T-helper 2 cell treated with Interferon-gamma antibody and Interleukin-4, amounts not matched to agents 100 ng/mL and 5 ng/mL, for 36 hours (primary cell): ENCODE measurements at regions not wholly inside any gene's neighbourhood (a gene's known extent, or its start where the extent isn't known, plus 50 kb on each side); places are given as distances from the start of the nearest gene placed in this dataset.

Experiments used
- intact Hi-C: fragments of 100-400 bp; cut with micrococcal nuclease; formaldehyde crosslinking; loops from one replicate; pipeline ENCODE4 v1.15.1; 2023

- intact Hi-C loops = no loop called here
Observed at GRCh38 chr22:47331750-47332149, 569.3 kb downstream of the TBC1D22A start.

GRCh38 chr22:47329727-47330650 lies 567.5 kb downstream of the TBC1D22A start:
- intact Hi-C loops = no loop called here

DNA sequence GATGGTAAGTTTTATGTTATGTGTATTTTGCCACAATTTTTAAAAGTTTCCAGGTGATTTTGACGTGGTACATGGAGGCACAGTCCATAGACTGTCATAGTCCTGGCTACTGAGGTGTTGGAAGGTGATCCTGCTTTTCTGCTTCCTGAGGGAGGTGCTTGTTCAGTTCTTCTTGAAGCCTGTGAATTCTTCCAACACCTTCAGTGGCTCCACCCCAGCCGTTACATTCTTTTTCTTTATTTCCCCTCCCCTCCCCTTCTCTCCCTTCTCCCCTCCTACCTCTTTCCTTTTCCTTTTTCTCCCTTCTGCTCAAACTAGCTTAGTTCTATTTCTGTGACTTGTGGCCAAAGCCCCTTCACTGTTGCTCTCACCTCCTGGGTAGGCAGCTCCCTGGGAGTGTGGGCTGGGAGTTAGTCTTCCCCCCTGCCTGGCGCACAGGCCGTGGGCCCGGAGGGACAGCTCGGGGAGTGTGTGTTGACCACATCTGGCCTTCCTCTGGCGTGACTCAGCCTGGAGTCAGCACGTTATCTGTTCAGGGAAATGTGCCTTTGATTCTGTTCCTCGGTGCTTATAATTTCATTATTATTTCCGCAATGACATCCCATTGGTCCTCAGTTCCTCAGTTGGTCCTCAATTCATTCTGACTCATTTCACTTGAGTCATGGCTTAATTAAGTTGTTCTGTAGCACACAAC lies 566.2 kb downstream of the TBC1D22A start:
- intact Hi-C loops = no loop called here

- intact Hi-C loops = no loop called here
Observed at GRCh38 chr22:47327241-47327640, 564.8 kb downstream of the TBC1D22A start.

GRCh38 chr22:47325249-47325648 lies 562.8 kb downstream of the TBC1D22A start:
- intact Hi-C loops = no loop called here

- intact Hi-C loops = no loop called here
Observed at GRCh38 chr22:47324435-47324990, 562.1 kb downstream of the TBC1D22A start.

DNA sequence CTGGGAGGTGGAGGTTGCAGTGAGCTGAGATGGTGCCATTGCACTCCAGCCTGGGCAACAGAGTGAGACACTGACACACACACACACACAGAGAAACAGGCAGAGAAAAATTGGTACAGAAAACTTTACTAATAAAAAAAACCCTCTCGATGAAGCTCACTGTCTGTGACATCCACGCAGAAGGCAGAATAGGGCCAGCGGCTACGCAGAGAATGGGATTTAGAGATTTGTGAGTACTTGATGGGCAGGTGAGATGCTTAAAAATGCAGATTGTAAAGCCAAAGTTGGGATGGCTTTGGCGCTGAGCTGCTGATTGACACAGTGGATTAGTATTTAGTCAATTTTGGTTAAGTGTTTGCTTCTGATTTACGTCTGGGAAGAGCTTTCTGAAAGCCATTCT lies 561.1 kb downstream of the TBC1D22A start:
- intact Hi-C loops = no loop called here

DNA sequence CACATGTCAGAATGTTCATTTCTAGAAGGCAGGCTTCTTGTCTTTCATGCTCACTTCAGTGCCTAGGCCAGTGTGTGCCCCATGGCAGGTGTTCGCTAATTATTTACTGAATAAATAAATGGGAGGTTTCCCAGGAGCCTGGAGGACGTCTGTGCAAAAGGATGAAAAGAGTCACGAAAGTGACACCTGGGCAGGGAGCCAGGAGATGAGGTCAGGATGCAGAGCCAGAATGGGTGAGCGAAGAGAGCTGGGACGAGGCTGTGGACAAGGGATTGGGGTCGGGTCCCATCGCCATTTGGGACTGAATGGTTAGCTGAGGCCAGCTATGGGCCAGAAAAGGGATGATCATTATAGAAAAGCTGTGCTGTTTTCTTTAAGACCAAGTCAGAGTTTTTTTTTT lies 560.4 kb downstream of the TBC1D22A start:
- intact Hi-C loops = no loop called here

DNA sequence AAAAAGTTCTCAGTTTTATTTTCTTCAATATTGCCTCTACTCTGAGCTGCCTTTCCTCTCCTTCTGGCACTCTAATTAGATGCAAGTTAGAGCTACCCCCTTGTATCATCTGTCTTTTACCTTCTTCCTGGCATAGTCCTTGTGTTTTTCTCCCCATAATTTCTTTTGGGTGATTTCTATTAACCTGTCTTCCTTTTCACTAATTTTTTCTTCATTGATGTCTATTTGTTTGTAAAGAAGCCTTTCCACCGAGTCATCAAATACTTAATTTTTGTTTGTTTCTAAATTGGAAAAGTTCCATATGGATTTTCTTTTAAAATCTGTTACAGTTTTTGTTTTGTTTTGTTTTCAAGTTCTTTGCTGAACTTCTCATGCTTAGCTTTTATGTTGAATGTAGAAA lies 558.1 kb downstream of the TBC1D22A start:
- intact Hi-C loops = no loop called here

DNA sequence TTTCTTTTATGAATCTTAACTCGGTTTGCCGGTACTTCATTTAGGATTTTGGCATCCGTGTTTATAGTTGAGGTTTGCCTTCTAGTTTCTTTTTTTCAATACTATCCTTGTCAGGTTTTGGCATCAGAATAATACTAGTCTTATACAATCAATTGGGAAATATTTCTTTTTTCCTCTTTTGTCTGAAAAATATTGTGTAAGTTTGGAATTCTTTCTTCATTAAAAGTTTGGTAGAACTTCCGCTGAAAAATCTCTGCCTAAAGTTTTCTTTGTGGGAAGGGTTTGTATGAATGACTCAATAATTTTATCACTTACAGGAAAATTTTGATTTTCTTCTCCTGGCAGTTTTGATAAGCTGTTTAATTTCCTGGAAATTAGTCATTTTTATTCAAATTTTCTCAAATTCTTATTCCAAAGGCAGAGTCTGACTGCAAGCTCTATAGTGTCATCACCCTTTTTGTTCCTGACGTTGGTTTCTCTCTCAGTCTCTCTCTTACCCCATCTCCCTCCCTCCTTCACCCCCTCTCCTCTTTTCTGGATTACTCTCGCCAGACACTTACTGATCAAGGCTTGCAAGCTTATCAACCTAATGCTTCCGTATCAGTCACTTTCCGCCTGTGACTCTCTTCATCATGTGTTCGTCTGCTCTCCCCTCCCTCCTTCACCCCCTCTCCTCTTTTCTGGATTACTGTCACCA lies 555.7 kb downstream of the TBC1D22A start:
- intact Hi-C loops = no loop called here

DNA sequence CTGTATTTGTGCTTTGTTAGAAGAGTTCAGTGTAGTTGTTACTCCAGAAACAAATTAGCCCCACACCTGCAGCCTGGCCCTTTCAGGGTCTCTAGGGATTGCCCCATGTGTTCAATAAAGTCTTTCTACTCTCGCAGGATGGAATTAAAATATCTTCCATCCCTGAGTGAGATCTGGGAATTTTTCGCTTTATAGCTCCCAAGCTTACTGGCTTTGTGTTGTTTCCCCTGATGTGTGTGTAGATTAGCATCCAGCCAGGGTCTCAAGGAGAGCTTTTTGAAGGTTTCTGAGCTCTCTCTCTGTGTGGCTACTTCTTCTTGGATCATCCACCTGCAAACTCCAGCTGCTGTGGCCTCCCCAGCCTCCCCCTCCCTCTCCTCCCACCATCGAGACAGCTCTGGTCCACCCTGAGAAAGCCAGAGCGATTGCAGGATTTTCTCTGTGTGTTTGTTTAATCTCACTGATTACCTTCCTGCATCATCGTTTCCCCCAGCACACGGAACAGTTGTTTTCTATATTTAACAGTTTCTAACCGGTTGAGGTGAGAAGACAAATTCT lies 553.5 kb downstream of the TBC1D22A start:
- intact Hi-C loops = no loop called here

DNA sequence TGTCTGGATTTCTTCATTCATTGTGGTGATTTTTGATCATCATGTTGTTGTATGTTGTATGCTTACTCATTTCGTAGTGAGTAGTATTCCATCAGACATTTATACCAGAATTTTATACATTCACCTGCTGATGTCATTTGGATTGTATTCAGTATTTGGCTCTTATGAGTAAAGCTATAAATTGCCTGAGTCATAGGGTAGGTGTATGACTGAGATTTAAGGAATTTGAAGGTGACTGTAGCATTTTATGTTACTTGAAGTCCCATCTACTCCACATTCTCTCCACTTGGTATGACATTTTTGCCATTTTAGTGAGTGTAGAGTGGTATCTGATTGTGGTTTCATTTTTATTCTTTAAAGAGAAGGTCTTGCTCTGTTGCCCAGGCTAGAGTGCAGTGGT lies 548.2 kb downstream of the TBC1D22A start:
- intact Hi-C loops = no loop called here

GRCh38 chr22:47309946-47310345 lies 547.5 kb downstream of the TBC1D22A start:
- intact Hi-C loops = no loop called here

DNA sequence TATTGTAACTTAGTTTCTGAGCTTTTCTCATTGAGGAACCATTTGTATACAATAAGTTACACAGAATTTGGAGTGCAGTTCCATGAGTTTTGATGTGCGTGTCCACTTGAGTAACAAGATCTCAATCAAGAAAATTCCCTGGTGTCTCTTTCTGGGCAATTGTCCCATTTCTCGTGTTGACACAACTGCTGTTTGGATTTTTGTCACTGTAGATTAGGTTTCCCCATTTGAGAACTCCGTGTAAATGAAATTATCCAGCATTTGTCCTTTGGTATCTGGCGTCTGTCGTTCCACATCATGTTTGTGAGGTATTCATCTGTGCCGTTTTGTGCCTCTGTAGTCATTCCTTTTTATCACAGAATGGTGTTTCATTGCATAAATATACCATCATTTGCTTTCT lies 547.0 kb downstream of the TBC1D22A start:
- intact Hi-C loops = no loop called here

DNA sequence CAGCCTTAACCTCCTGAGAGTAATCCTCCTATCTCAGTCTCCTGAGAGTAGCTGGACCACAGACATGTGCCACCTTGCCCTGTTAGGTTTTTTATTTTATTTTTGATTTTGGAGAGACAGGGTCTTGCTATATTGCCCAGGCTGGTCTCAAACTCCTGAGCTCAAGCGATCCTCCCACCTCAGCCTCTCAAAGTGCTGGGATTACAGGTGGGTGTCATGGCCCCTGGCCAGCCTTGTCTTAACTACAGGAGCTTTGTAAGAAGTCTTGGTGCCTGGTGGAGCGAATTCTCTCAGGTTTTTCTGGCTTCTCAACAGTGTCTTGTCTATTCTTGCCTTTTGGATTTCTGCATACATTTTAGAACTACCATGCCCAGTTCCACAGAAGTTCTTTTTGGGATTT lies 546.4 kb downstream of the TBC1D22A start:
- intact Hi-C loops = no loop called here

DNA sequence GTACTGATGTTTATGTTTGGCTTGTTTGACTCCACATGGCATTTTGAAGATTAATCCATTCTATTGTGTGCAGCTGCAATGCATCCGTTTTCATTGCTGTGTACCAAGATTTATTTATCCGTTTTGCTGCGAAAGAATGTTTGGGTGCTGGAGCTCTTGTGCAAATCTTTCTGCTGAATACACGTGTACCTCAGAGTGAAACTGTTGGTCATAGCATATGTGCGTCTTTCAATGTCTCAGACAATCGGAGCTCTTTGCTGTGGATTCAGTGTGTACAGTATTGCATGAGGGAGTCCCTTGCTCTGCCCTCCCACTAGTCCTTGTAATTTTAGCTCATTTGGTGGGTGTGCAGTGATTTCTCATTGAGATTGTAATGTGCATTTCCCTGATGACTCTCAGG lies 545.4 kb downstream of the TBC1D22A start:
- intact Hi-C loops = no loop called here

DNA sequence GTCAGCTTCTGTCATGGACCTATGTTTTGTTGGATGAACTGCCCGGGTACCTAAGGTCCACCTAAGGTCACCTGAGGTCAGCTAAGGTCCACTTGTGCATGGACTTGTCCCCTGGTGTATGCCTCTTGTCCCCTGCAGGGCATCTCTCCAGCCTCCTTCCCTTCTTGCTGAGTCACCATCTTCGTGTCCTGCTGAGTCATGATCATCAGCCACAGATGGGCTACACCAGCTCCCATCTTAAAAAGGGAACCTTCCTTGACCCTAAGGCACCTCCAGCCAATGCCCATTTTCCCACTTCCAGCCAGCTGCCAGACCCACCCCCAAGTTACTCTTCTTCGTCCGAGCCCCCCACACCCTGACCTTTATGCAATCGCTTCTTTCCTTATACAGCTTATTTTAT lies 544.9 kb downstream of the TBC1D22A start:
- intact Hi-C loops = no loop called here

DNA sequence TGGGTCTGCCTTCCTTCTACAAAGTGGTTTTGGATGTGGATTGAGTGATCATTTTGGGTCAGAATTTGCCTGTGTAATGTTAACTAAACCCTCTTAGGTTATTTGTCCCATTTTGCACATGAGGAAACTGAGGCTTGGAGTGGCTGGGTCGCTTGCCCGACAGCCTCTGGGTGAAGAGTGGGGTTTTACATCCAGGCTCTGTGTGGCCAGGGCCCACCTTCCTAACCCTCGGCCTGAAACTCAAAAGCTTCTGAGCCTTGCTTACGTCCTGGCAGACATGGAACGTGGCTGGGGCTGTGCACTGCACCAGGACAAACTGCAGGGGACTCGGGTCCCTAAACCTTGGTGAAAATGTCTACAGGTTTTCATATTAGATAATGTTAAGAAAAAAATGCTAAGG lies 542.4 kb downstream of the TBC1D22A start:
- intact Hi-C loops = no loop called here

- intact Hi-C loops = no loop called here
Observed at GRCh38 chr22:47304191-47304831, 541.9 kb downstream of the TBC1D22A start.

- intact Hi-C loops = no loop called here
Observed at GRCh38 chr22:47303161-47303890, 540.9 kb downstream of the TBC1D22A start.
